C4-2B (cell line): ENCODE measurements at regions not wholly inside any gene's neighbourhood (a gene's known extent, or its start where the extent isn't known, plus 50 kb on each side); places are given as distances from the start of the nearest gene placed in this dataset.

ENCODE experiments used
- ZFX ChIP-seq: fragments of 450-650 bp; IDR thresholded peaks from 2 replicates; pipeline ENCODE4 v1.6.1; 2017
- TF ChIP-seq, protein P1 (sequence below): fragments of 450-650 bp; conservative IDR thresholded peaks from 2 replicates; pipeline ENCODE4 v1.5.1; 2017; ENCODE audit warnings: mild to moderate bottlenecking

DNA sequence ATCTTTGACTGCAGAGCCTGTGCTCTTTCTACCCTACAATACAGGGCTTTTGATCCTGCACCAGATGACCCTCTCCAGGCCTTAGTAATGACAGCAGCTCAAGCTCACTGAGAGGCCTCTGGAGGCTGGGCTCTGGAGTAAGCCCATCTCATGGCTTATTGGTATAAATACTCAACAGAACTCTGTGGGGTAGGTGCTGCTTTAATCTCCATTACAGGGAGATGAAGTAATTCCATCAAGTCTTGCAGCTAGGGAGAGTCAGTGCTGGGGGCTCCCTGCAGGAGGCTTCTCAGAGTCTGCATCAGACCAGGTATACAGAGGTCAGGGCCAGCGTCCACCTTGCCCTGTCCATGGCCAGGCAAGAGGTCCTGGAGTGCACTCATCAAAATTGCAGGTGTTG lies 89.2 kb upstream of the SLC6A11 start:
- TF ChIP-seq, protein P1, sequence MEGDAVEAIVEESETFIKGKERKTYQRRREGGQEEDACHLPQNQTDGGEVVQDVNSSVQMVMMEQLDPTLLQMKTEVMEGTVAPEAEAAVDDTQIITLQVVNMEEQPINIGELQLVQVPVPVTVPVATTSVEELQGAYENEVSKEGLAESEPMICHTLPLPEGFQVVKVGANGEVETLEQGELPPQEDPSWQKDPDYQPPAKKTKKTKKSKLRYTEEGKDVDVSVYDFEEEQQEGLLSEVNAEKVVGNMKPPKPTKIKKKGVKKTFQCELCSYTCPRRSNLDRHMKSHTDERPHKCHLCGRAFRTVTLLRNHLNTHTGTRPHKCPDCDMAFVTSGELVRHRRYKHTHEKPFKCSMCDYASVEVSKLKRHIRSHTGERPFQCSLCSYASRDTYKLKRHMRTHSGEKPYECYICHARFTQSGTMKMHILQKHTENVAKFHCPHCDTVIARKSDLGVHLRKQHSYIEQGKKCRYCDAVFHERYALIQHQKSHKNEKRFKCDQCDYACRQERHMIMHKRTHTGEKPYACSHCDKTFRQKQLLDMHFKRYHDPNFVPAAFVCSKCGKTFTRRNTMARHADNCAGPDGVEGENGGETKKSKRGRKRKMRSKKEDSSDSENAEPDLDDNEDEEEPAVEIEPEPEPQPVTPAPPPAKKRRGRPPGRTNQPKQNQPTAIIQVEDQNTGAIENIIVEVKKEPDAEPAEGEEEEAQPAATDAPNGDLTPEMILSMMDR: no peak
- no peak for TF ChIP-seq ZFX
